ENCODE measurements at regions not wholly inside any gene's neighbourhood (a gene's known extent, or its start where the extent isn't known, plus 50 kb on each side); places are given as distances from the start of the nearest gene placed in this dataset.

- no peak for DNase-seq (ENCODE audit: low read depth in 3 of 3)
These were observed 88.9 kb upstream of the PLPPR1 start for GRCh38 chr9:100939636-100940035.

GRCh38 chr9:100959226-100959625 is 69.3 kb upstream of the PLPPR1 start:
- no peak for DNase-seq (ENCODE audit: low read depth in 3 of 3)
